ENCODE measurements at regions not wholly inside any gene's neighbourhood (a gene's known extent, or its start where the extent isn't known, plus 50 kb on each side); places are given as distances from the start of the nearest gene placed in this dataset.

GRCh38 chr3:146322216-146322817 lies 71.4 kb upstream of the PLSCR4 start (continued):
- TF ChIP-seq DMTF1 (CRISPR knock-in tag; IDR thresholded peaks at IDR 0.05) (no peak), TBX3 (IDR thresholded peaks at IDR 0.05; ENCODE audit: borderline replicate concordance) (no peak), EEA1 (CRISPR knock-in tag; IDR thresholded peaks at IDR 0.05; ENCODE audit: borderline replicate concordance) (no peak)

- Histone ChIP-seq H4K20me1 (ENCODE audit: insufficient read depth, low read length) (no peaks in the 10 kb centered on the region), H3K27ac (ENCODE audit: extremely low read length, insufficient read depth, low read length) (no peak overlapping the region), H3K4me3 (replicated peaks in 1 of 3; ENCODE audit: insufficient read depth in 1 of 3, low read depth in 2 of 3, low read length in 3 of 3) (no peak overlapping the region), H3K9ac (ENCODE audit: insufficient read depth, low read depth, low read length) (no peak overlapping the region), H3K9me3 (ENCODE audit: low read length) (no peaks in the 10 kb centered on the region; the same call in 1 of the 2 replicates), H3K79me2 (ENCODE audit: insufficient read depth, low read length) (no peaks in the 10 kb centered on the region), H3K36me3 (replicated peaks in 1 of 2; ENCODE audit: control insufficient read depth in 1 of 2, insufficient read depth in 2 of 2, low read length in 2 of 2) (no peaks in the 10 kb centered on the region), H3K27me3 (ENCODE audit: control insufficient read depth in 1 of 2, insufficient read depth in 2 of 2, low read length in 2 of 2) (no peaks in the 10 kb centered on the region), H2AFZ (ENCODE audit: low read length) (no peak overlapping the region), H3K4me1 (ENCODE audit: insufficient read depth, low read length) (no peaks in the 10 kb centered on the region), H3K4me2 (ENCODE audit: low read depth, low read length) (no peak overlapping the region)
- ATAC-seq (no peak), FAIRE-seq (no peak), DNase-seq (ENCODE audit: low spot score) (no peak)
- no TSS peak for BruUV-seq (replicated peaks)
- POLR2A ChIA-PET, result no interaction called here
- CTCF ChIA-PET (ENCODE audit: low intra/inter-chr PET ratio, low total read pairs), result no interaction called here
- in situ Hi-C loops (cut with HindIII; ENCODE audit: extremely low pct_ligation_motif_present, low pct_unique_long_range_greater_than_20kb), result no loop called here
- no peak for TF ChIP-seq ZNF543 (CRISPR knock-in tag; IDR thresholded peaks at IDR 0.05)
- no peak for TF ChIP-seq ZNF33A (CRISPR knock-in tag; IDR thresholded peaks at IDR 0.05; ENCODE audit: borderline replicate concordance)
- TF ChIP-seq ZNF800 (CRISPR knock-in tag; IDR thresholded peaks at IDR 0.05), result no peak
- TF ChIP-seq BCLAF1 (IDR thresholded peaks at IDR 0.05), result no peak
- TF ChIP-seq ZNF660 (CRISPR knock-in tag; IDR thresholded peaks at IDR 0.05; ENCODE audit: borderline replicate concordance, low read depth), result no peak
- intact Hi-C loops (cut with micrococcal nuclease; ENCODE audit: unreplicated experiment), result no loop called here
These were observed 64.0 kb upstream of the PLSCR4 start for GRCh38 chr3:146314871-146315270.
